Sigmoid colon (tissue), 6 donors: ENCODE measurements at regions not wholly inside any gene's neighbourhood (a gene's known extent, or its start where the extent isn't known, plus 50 kb on each side); places are given as distances from the start of the nearest gene placed in this dataset.

Experiments used
- DNase-seq: peaks from one replicate; pipeline ENCODE4 v3.0.0-alpha.2; 2019
- H3K27ac ChIP-seq, 4 donors: fragments of 200-600 bp; sonication (generic); one replicate each; pipeline ENCODE4 v1.5.1; 2016 to 2019; ENCODE audit warnings: mild to moderate bottlenecking in 1 of 4
- H3K27me3 ChIP-seq, 3 donors: fragments of 200-600 bp; sonication (generic); one replicate each; pipeline ENCODE4 v1.5.1; 2019; ENCODE audit warnings: mild to moderate bottlenecking in 1 of 3
- H3K36me3 ChIP-seq, 4 donors: fragments of 200-600 bp; sonication (generic); one replicate each; pipeline ENCODE4 v1.5.1; 2016 to 2019
- H3K4me1 ChIP-seq, 4 donors: fragments of 200-600 bp; sonication (generic); one replicate each; pipeline ENCODE4 v1.5.1; 2017 to 2019
- H3K4me3 ChIP-seq, 4 donors: fragments of 200-600 bp; sonication (generic); one replicate each; pipeline ENCODE4 v1.5.1; 2017 to 2019; ENCODE audit warnings: mild to moderate bottlenecking in 2 of 4, moderate library complexity in 1 of 4
- H3K9me3 ChIP-seq, 4 donors: fragments of 200-600 bp in 3 of 4; sonication (generic) in 3 of 4; one replicate each; pipeline versions ENCODE4 v1.5.1 to v1.6.1; 2013 to 2019
- EP300 ChIP-seq, 4 donors: sonication (generic); formaldehyde crosslinking; IDR thresholded peaks; one replicate each; pipeline ENCODE4 v1.6.1; 2017; ENCODE audit warnings: antibody characterized with exemption in 4 of 4
- POLR2A ChIP-seq, 2 donors: fragments of 450-650 bp; IDR thresholded peaks; one replicate each; pipeline ENCODE4 v1.6.1; 2016; ENCODE audit warnings: antibody characterized with exemption in 2 of 2, mild to moderate bottlenecking in 2 of 2, moderate library complexity in 2 of 2
- POLR2AphosphoS5 ChIP-seq, 4 donors: sonication (generic); formaldehyde crosslinking; IDR thresholded peaks; one replicate each; pipeline ENCODE4 v1.6.1; 2017; ENCODE audit warnings: antibody characterized with exemption in 4 of 4
- WGBS, 2 donors: extraction: QIAGEN DNeasy Blood & Tissue Kit; methylation state at CpG; one replicate each; pipeline ENCODE4 v1.1.7; 2013; 5-methylcytosine and 5-hydroxymethylcytosine counted together
- intact Hi-C: fragments of 100-400 bp; cut with DNase I; formaldehyde crosslinking; loops from one replicate; pipeline ENCODE4 v1.15.1; 2023
- TF ChIP-seq, protein P1 (sequence below), 4 experiments: fragments of 450-650 bp in 3 of 4; fragments of 200-600 bp in 1 of 4; IDR thresholded peaks; one replicate each; pipeline ENCODE4 v1.5.1; 2016 to 2019; ENCODE audit warnings: antibody characterized with exemption in 4 of 4, mild to moderate bottlenecking in 3 of 4, moderate library complexity in 2 of 4
- donor health status: healthy with polysubstance abuse.
- donor health status: healthy.

DNA sequence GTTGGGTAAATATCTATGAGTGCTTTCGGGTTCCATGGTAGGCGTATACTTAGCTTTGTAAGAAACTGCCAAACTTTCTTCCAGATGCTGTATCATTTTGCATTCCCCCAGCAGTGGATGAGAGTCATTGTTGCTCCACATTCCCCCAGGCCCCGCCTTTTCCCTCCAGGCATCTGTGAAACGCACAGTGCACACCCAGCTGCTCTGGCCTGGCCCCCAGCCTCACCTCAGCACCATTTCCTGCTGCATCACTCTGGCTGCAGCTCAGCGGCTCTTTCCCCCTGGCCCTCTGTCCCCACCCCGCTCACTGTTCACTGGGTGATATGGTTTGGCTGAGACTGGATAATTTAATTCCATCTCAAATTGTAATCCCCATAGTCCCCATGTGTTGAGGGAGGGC, 76.6 kb upstream of the SPTLC1 start:
- Histone ChIP-seq H3K4me3 (no peak overlapping the region), H3K36me3 (no peaks in the 10 kb centered on the region), H3K27ac (no peak overlapping the region), H3K9me3 (no peaks in the 10 kb centered on the region), H3K27me3 (no peaks in the 10 kb centered on the region), H3K4me1 (no peaks in the 10 kb centered on the region)
- DNase-seq: no peak
- WGBS, 2 donors: 68 to 77% methylated on average over 6 of the region's 6 CpGs
- intact Hi-C loops: no loop called here
- TF ChIP-seq POLR2A (IDR thresholded peaks at IDR 0.05): no peak
- TF ChIP-seq, protein P1, sequence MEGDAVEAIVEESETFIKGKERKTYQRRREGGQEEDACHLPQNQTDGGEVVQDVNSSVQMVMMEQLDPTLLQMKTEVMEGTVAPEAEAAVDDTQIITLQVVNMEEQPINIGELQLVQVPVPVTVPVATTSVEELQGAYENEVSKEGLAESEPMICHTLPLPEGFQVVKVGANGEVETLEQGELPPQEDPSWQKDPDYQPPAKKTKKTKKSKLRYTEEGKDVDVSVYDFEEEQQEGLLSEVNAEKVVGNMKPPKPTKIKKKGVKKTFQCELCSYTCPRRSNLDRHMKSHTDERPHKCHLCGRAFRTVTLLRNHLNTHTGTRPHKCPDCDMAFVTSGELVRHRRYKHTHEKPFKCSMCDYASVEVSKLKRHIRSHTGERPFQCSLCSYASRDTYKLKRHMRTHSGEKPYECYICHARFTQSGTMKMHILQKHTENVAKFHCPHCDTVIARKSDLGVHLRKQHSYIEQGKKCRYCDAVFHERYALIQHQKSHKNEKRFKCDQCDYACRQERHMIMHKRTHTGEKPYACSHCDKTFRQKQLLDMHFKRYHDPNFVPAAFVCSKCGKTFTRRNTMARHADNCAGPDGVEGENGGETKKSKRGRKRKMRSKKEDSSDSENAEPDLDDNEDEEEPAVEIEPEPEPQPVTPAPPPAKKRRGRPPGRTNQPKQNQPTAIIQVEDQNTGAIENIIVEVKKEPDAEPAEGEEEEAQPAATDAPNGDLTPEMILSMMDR (IDR thresholded peaks at IDR 0.05): no peak
- TF ChIP-seq EP300 (IDR thresholded peaks at IDR 0.05): no peak
- no peak for TF ChIP-seq POLR2AphosphoS5 (IDR thresholded peaks at IDR 0.05)

DNA sequence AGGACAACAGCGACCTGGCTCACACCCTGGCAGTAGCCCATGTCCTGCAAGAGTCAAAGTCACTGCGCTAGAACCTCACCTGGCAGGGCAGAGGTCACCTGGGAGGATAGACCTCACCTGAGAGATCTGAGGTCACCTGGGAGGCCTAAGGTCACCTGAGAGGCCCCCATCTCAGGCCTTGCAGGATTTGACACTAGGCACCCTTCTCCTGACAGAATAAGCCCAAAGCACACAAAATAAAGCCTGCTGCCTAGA, 75.2 kb upstream of the SPTLC1 start:
- DNase-seq: no peak
- TF ChIP-seq POLR2AphosphoS5 (IDR thresholded peaks at IDR 0.05): no peak
- TF ChIP-seq, protein P1 (IDR thresholded peaks at IDR 0.05): no peak
- TF ChIP-seq EP300 (IDR thresholded peaks at IDR 0.05): no peak
- no peak for TF ChIP-seq POLR2A (IDR thresholded peaks at IDR 0.05)
- Histone ChIP-seq H3K4me1 (no peaks in the 10 kb centered on the region), H3K36me3 (no peaks in the 10 kb centered on the region), H3K27ac (no peak overlapping the region), H3K27me3 (no peaks in the 10 kb centered on the region), H3K9me3 (no peaks in the 10 kb centered on the region), H3K4me3 (no peak overlapping the region)
- WGBS, 2 donors: 65 to 92% methylated on average over 2 of the region's 2 CpGs
- intact Hi-C loops: no loop called here

GRCh38 chr9:92189782-92190535, 74.7 kb upstream of the SPTLC1 start:
- no peaks in the 10 kb centered on the region for H3K36me3 ChIP-seq
- DNase-seq: no peak
- H3K27ac ChIP-seq: no peak overlapping the region
- H3K4me3 ChIP-seq: no peak overlapping the region
- no peak for TF ChIP-seq EP300 (IDR thresholded peaks at IDR 0.05)
- no peak for TF ChIP-seq POLR2A (IDR thresholded peaks at IDR 0.05)
- TF ChIP-seq POLR2AphosphoS5 (IDR thresholded peaks at IDR 0.05): no peak
- TF ChIP-seq, protein P1 (IDR thresholded peaks at IDR 0.05): no peak
- intact Hi-C loops: no loop called here
- no peaks in the 10 kb centered on the region for H3K4me1 ChIP-seq
- no peaks in the 10 kb centered on the region for H3K27me3 ChIP-seq
- 75 to 80% methylated on average over 30 of the region's 30 CpGs for WGBS, 2 donors
- H3K9me3 ChIP-seq: no peaks in the 10 kb centered on the region

- Histone ChIP-seq H3K36me3 (no peaks in the 10 kb centered on the region), H3K9me3 (no peaks in the 10 kb centered on the region), H3K27me3 (no peaks in the 10 kb centered on the region), H3K27ac (no peak overlapping the region), H3K4me1 (no peaks in the 10 kb centered on the region), H3K4me3 (no peak overlapping the region)
- intact Hi-C loops: no loop called here
- no peak for TF ChIP-seq POLR2AphosphoS5 (IDR thresholded peaks at IDR 0.05)
- TF ChIP-seq, protein P1 (IDR thresholded peaks at IDR 0.05): no peak
- TF ChIP-seq POLR2A (IDR thresholded peaks at IDR 0.05): no peak
- no peak for TF ChIP-seq EP300 (IDR thresholded peaks at IDR 0.05)
- WGBS, 2 donors: 58 to 62% methylated on average over 25 of the region's 25 CpGs
- no peak for DNase-seq
These were observed 74.0 kb upstream of the SPTLC1 start for GRCh38 chr9:92188969-92189781.
